Esophagus squamous epithelium (tissue), 5 donors: ENCODE measurements at regions not wholly inside any gene's neighbourhood (a gene's known extent, or its start where the extent isn't known, plus 50 kb on each side); places are given as distances from the start of the nearest gene placed in this dataset.

Experiments used
- DNase-seq: peaks from one replicate; lab custom pipeline; 2025; lab: John Stamatoyannopoulos, UW
- H3K27ac ChIP-seq, 4 donors: fragments of 200-600 bp; sonication (generic); one replicate each; pipeline ENCODE4 v1.5.1; 2016 to 2019; ENCODE audit warnings: mild to moderate bottlenecking in 1 of 4
- H3K27me3 ChIP-seq, 4 donors: fragments of 200-600 bp; sonication (generic); 1 replicate in 3 of 4; 2 replicates in 1 of 4; pipeline versions ENCODE4 v1.5.1 to v1.6.0; 2017 to 2021; ENCODE audit warnings: antibody characterized with exemption in 1 of 4
- H3K36me3 ChIP-seq, 3 donors: fragments of 200-600 bp; sonication (generic); one replicate each; pipeline ENCODE4 v1.5.1; 2016 to 2019
- H3K4me1 ChIP-seq, 3 donors: fragments of 200-600 bp; sonication (generic); one replicate each; pipeline ENCODE4 v1.5.1; 2017 to 2019
- H3K4me3 ChIP-seq, 4 donors: fragments of 200-600 bp; sonication (generic); 1 replicate in 3 of 4; 2 replicates in 1 of 4; pipeline ENCODE4 v1.5.1; 2016 to 2019; ENCODE audit warnings: mild to moderate bottlenecking in 2 of 4, moderate library complexity in 1 of 4
- H3K9me3 ChIP-seq, 3 donors: fragments of 200-600 bp; sonication (generic); one replicate each; pipeline ENCODE4 v1.5.1; 2016 to 2019
- CTCF ChIP-seq, 6 experiments: fragments of 450-650 bp in 4 of 6; fragments of 200-600 bp in 2 of 6; sonication (generic) in 2 of 6; IDR thresholded peaks; one replicate each; pipeline ENCODE4 v1.5.1; 2016 to 2019; ENCODE audit warnings: antibody characterized with exemption in 6 of 6, mild to moderate bottlenecking in 4 of 6, moderate library complexity in 4 of 6
- POLR2A ChIP-seq, 4 donors: fragments of 450-650 bp; IDR thresholded peaks; one replicate each; pipeline ENCODE4 v1.6.1; 2017; ENCODE audit warnings: antibody characterized with exemption in 4 of 4, mild to moderate bottlenecking in 4 of 4, moderate library complexity in 3 of 4
- WGBS, 2 donors: methylation state at CpG; one replicate each; pipeline ENCODE4 v1.1.5; 2018; 5-methylcytosine and 5-hydroxymethylcytosine counted together
- intact Hi-C: fragments of 100-400 bp; cut with DNase I; formaldehyde crosslinking; loops from one replicate; pipeline ENCODE4 v1.15.0; 2022
- donor health status: DM: yes; HTN: yes; CAD: no.

DNA sequence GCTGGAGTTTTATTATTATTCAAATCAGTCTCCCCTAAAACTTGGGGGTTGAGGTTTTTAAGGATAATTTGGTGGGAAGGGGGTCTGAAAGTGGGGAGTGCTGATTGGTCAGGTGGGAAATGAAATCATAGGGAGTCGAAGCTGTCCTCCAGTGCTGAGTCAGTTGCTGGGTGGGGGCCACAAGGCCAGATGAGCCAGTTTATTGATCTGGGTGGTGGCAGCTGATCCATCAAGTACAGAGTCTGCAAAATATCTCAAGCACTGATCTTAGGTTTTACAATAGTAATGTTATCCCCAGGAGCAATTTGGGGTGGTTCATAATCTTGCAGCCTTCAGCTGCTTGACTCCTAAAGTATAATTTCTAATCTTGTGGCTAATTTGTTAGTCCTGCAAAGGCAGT is 146.0 kb upstream of the SPACA1 start:
- intact Hi-C loops, result no loop called here
- H3K4me1 ChIP-seq, result peaks cover 0 to 3% (median 0%) of the 10 kb centered on the region in 3 donors
- no peaks in the 10 kb centered on the region for H3K9me3 ChIP-seq
- no peak for DNase-seq
- 70 to 72% methylated on average over 1 of the region's 1 CpG for WGBS, 2 donors
- no peak overlapping the region for H3K4me3 ChIP-seq
- no peaks in the 10 kb centered on the region for H3K36me3 ChIP-seq
- no peak for TF ChIP-seq POLR2A (IDR thresholded peaks at IDR 0.05)
- TF ChIP-seq CTCF (IDR thresholded peaks at IDR 0.05), result no peak
- H3K27ac ChIP-seq, result no peak overlapping the region
- no peaks in the 10 kb centered on the region for H3K27me3 ChIP-seq

DNA sequence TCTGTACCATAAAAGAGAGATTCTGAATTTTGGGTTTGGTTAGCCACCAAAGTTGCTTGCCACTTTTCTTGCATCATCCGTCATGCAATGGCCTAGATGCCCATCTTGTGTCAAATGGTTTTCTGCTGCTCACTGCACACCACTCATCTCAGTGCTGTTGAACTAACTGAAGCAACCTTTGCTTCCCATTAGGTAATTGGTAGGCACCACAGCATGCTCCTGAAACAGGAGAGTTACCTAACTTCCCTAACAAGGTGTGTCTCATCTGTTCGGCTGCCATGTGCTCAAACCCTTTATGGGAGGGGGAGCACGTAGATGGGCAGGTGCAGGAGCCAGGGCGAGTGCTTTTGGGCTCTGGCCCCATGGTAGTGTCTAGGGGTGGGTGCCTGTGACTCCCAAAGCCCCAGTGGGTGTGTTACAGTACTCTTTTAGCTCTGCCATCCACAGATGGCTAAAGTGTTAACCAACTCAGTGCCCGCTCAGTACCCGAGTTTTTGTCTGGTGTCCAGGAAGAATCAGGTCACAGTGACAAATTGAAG is 147.4 kb upstream of the SPACA1 start:
- TF ChIP-seq CTCF (IDR thresholded peaks at IDR 0.05) (no peak), POLR2A (IDR thresholded peaks at IDR 0.05) (no peak)
- intact Hi-C loops, result no loop called here
- WGBS, 2 donors, result 78 to 84% methylated on average over 4 to 6 of the region's 6 CpGs

GRCh38 chr6:87899499-87900147 is 148.0 kb upstream of the SPACA1 start:
- Histone ChIP-seq H3K36me3 (no peaks in the 10 kb centered on the region), H3K9me3 (no peaks in the 10 kb centered on the region), H3K4me1 (no peaks in the 10 kb centered on the region), H3K27me3 (no peaks in the 10 kb centered on the region), H3K4me3 (no peak overlapping the region), H3K27ac (no peak overlapping the region)
- intact Hi-C loops, result no loop called here
- TF ChIP-seq CTCF (IDR thresholded peaks at IDR 0.05), result no peak
- no peak for TF ChIP-seq POLR2A (IDR thresholded peaks at IDR 0.05)
- 75 to 78% methylated on average over 5 of the region's 5 CpGs for WGBS, 2 donors
- DNase-seq, result no peak

More for the DNA sequence above, 147.4 kb upstream of the SPACA1 start:
- no peaks in the 10 kb centered on the region for H3K27me3 ChIP-seq
- H3K27ac ChIP-seq, result no peak overlapping the region
- H3K4me3 ChIP-seq, result no peak overlapping the region
- no peaks in the 10 kb centered on the region for H3K36me3 ChIP-seq
- no peak for DNase-seq
- H3K4me1 ChIP-seq, result peaks cover 0 to 2% (median 0%) of the 10 kb centered on the region in 3 donors
- H3K9me3 ChIP-seq, result no peaks in the 10 kb centered on the region

GRCh38 chr6:87897663-87898062 is 150.0 kb upstream of the SPACA1 start:
- TF ChIP-seq CTCF (IDR thresholded peaks at IDR 0.05), result no peak
- TF ChIP-seq POLR2A (IDR thresholded peaks at IDR 0.05), result no peak
- no peak for DNase-seq
- no peaks in the 10 kb centered on the region for H3K27me3 ChIP-seq
- 33 to 39% methylated on average over 3 of the region's 3 CpGs for WGBS, 2 donors
- H3K4me1 ChIP-seq, result no peaks in the 10 kb centered on the region
- intact Hi-C loops, result no loop called here
- H3K27ac ChIP-seq, result no peak overlapping the region
- H3K9me3 ChIP-seq, result no peaks in the 10 kb centered on the region
- H3K36me3 ChIP-seq, result no peaks in the 10 kb centered on the region
- no peak overlapping the region for H3K4me3 ChIP-seq

DNA sequence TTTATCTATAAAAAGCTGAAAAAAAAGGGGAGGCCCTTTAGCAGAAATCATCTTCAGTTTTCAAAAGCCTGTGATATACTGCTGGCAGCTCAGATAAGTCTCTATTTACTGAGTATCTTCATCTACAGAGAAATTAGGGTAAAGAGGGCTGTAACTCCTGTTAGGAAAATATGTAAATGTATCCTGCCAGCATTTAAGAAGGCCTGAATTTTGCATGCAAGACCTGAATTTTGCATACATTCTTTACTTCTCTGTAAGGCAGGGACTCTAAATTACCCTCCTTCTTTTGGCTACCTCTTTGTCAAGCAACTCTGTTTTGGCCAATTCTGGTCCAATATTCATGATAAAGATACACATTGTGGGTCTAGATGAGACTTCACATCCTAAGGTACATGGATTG is 150.6 kb upstream of the SPACA1 start:
- intact Hi-C loops, result no loop called here
- DNase-seq, result no peak
- no peak overlapping the region for H3K27ac ChIP-seq
- H3K9me3 ChIP-seq, result no peaks in the 10 kb centered on the region
- no peaks in the 10 kb centered on the region for H3K27me3 ChIP-seq
- TF ChIP-seq POLR2A (IDR thresholded peaks at IDR 0.05), result no peak
- TF ChIP-seq CTCF (IDR thresholded peaks at IDR 0.05), result no peak
- no peak overlapping the region for H3K4me3 ChIP-seq
- H3K4me1 ChIP-seq, result no peaks in the 10 kb centered on the region
- H3K36me3 ChIP-seq, result no peaks in the 10 kb centered on the region
